ENCODE measurements at regions not wholly inside any gene's neighbourhood (a gene's known extent, or its start where the extent isn't known, plus 50 kb on each side); places are given as distances from the start of the nearest gene placed in this dataset.

DNA sequence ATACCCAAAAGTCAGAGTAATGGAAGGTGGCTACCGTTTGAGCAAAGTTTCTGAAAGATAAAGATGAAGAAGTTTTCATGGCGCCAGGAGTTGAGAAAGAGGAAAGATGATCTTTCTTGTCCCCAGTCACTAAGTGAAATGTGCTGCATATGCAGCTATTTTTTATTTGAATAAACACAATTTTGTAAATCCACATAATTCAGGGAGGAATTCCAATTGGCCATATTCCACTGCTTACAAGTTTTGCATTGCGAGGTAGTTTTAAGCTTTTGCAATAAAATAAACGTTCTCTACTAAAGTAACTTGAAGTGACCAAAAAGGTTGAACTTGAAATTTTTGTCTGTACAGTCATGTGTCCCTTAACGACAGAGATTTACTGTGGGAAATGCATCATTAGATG is 139.3 kb upstream of the VCX2 start:
- TF ChIP-seq POLR2A (IDR thresholded peaks at IDR 0.05; ENCODE audit: low read length) (no peak), GATA1 (IDR thresholded peaks at IDR 0.05; ENCODE audit: low read depth, low read length) (no peak)

Measured in erythroblast (primary cell).